HepG2 (cell line): ENCODE measurements at regions not wholly inside any gene's neighbourhood (a gene's known extent, or its start where the extent isn't known, plus 50 kb on each side); places are given as distances from the start of the nearest gene placed in this dataset.

ENCODE experiments used
- ATF3 ChIP-seq: sonication (generic); formaldehyde crosslinking; IDR thresholded peaks from 2 replicates; pipeline ENCODE4 v1.4.0; 2020; ENCODE audit warnings: missing genetic modification reagents
- MLXIP ChIP-seq: sonication (generic); formaldehyde crosslinking; IDR thresholded peaks from 2 replicates; pipeline ENCODE4 v1.9.0; 2021; ENCODE audit warnings: missing genetic modification reagents, borderline replicate concordance
- REXO4 ChIP-seq: sonication (generic); formaldehyde crosslinking; IDR thresholded peaks from 2 replicates; pipeline ENCODE4 v1.8.0; 2022; ENCODE audit warnings: missing genetic modification reagents, mild to moderate bottlenecking, borderline replicate concordance
- SMAD3 ChIP-seq: sonication (generic); formaldehyde crosslinking; IDR thresholded peaks from 2 replicates; pipeline ENCODE4 v1.4.0; 2020; ENCODE audit warnings: missing genetic modification reagents
- TAF1 ChIP-seq: sonication (generic); formaldehyde crosslinking; IDR thresholded peaks from 2 replicates; pipeline ENCODE4 v1.4.0; 2020; ENCODE audit warnings: missing genetic modification reagents
- TCF7L2 ChIP-seq: IDR thresholded peaks from 2 replicates; pipeline ENCODE4 v1.6.1; 2011; ENCODE audit warnings: mild to moderate bottlenecking, low read depth, low read length, moderate library complexity
- TFAP4 ChIP-seq: sonication (generic); IDR thresholded peaks from 2 replicates; pipeline ENCODE4 v1.6.1; 2016; ENCODE audit warnings: low read depth, borderline replicate concordance
- TFDP1 ChIP-seq: IDR thresholded peaks from 2 replicates; pipeline ENCODE4 v1.6.1; 2016; ENCODE audit warnings: missing compliant biosample characterization, missing genetic modification reagents, borderline replicate concordance
- ZNF274 ChIP-seq: sonication (generic); formaldehyde crosslinking; IDR thresholded peaks from 2 replicates; pipeline ENCODE4 v1.5.1; 2020; ENCODE audit warnings: mild to moderate bottlenecking, missing genetic modification reagents
- ZNF749 ChIP-seq: sonication (generic); formaldehyde crosslinking; IDR thresholded peaks from 2 replicates; pipeline ENCODE4 v1.8.0; 2022; ENCODE audit warnings: mild to moderate bottlenecking, missing genetic modification reagents, moderate library complexity, borderline replicate concordance
- TF ChIP-seq, protein P1 (sequence below): IDR thresholded peaks from 2 replicates; pipeline ENCODE4 v1.6.1; 2012; ENCODE audit warnings: low read length, improper control_type of control experiment
- TF ChIP-seq, protein P2 (sequence below): sonication (generic); formaldehyde crosslinking; IDR thresholded peaks from 2 replicates; pipeline ENCODE4; 2020; ENCODE audit warnings: missing genetic modification reagents, mild to moderate bottlenecking, borderline replicate concordance

- no peak for TF ChIP-seq TCF7L2
- TF ChIP-seq ZNF749 = no peak
- TF ChIP-seq REXO4 (CRISPR knock-in tag) = no peak
- TF ChIP-seq TFDP1 = no peak
- TF ChIP-seq, protein P1, sequence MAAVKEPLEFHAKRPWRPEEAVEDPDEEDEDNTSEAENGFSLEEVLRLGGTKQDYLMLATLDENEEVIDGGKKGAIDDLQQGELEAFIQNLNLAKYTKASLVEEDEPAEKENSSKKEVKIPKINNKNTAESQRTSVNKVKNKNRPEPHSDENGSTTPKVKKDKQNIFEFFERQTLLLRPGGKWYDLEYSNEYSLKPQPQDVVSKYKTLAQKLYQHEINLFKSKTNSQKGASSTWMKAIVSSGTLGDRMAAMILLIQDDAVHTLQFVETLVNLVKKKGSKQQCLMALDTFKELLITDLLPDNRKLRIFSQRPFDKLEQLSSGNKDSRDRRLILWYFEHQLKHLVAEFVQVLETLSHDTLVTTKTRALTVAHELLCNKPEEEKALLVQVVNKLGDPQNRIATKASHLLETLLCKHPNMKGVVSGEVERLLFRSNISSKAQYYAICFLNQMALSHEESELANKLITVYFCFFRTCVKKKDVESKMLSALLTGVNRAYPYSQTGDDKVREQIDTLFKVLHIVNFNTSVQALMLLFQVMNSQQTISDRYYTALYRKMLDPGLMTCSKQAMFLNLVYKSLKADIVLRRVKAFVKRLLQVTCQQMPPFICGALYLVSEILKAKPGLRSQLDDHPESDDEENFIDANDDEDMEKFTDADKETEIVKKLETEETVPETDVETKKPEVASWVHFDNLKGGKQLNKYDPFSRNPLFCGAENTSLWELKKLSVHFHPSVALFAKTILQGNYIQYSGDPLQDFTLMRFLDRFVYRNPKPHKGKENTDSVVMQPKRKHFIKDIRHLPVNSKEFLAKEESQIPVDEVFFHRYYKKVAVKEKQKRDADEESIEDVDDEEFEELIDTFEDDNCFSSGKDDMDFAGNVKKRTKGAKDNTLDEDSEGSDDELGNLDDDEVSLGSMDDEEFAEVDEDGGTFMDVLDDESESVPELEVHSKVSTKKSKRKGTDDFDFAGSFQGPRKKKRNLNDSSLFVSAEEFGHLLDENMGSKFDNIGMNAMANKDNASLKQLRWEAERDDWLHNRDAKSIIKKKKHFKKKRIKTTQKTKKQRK = no peak
- no peak for TF ChIP-seq SMAD3
- TF ChIP-seq TFAP4 = no peak
- TF ChIP-seq ZNF274 = no peak
- TF ChIP-seq, protein P2, sequence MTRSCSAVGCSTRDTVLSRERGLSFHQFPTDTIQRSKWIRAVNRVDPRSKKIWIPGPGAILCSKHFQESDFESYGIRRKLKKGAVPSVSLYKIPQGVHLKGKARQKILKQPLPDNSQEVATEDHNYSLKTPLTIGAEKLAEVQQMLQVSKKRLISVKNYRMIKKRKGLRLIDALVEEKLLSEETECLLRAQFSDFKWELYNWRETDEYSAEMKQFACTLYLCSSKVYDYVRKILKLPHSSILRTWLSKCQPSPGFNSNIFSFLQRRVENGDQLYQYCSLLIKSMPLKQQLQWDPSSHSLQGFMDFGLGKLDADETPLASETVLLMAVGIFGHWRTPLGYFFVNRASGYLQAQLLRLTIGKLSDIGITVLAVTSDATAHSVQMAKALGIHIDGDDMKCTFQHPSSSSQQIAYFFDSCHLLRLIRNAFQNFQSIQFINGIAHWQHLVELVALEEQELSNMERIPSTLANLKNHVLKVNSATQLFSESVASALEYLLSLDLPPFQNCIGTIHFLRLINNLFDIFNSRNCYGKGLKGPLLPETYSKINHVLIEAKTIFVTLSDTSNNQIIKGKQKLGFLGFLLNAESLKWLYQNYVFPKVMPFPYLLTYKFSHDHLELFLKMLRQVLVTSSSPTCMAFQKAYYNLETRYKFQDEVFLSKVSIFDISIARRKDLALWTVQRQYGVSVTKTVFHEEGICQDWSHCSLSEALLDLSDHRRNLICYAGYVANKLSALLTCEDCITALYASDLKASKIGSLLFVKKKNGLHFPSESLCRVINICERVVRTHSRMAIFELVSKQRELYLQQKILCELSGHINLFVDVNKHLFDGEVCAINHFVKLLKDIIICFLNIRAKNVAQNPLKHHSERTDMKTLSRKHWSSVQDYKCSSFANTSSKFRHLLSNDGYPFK (CRISPR knock-in tag) = no peak
- TF ChIP-seq ATF3 (CRISPR knock-in tag) = no peak
- TF ChIP-seq TAF1 = no peak
- TF ChIP-seq MLXIP (CRISPR knock-in tag) = no peak
These were observed 1551.9 kb downstream of the EFNB2 start for GRCh38 chr13:104983601-104984000.
